ENCODE measurements at regions not wholly inside any gene's neighbourhood (a gene's known extent, or its start where the extent isn't known, plus 50 kb on each side); places are given as distances from the start of the nearest gene placed in this dataset.

DNA sequence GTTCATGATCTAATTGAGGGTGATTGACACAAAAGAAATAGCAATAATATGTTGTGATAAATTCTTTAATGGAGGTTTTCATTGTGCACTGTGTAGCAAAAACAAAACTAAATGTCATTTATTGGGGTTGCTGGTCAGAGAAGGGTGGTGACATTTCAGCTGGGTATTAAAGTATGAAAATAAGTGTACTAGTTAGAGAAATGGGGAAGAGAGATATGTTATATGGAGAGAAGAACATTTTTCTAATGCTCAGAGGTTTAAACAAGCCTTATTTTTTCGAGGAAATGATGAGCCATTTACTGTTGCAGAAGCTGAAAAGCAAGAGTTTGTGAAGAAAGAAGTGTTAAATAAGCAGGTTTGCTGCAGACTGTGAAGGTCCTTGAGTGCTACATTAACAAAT is 142.7 kb upstream of the PAQR3 start:
- no peak overlapping the region for H3K4me3 ChIP-seq (ENCODE audit: low read length)
- no peaks in the 10 kb centered on the region for H3F3A ChIP-seq (ENCODE audit: insufficient read depth, low read length, poor library complexity, severe bottlenecking)
- no peaks in the 10 kb centered on the region for H3K9me2 ChIP-seq (ENCODE audit: insufficient read depth, low read length)
- no peak overlapping the region for H3K27ac ChIP-seq (ENCODE audit: low read length)
- H3K27me3 ChIP-seq (ENCODE audit: insufficient read depth, low read depth, low read length), result no peaks in the 10 kb centered on the region
- H4K20me1 ChIP-seq (ENCODE audit: insufficient read depth), result no peaks in the 10 kb centered on the region
- no peak overlapping the region for H3K4me2 ChIP-seq (ENCODE audit: low read length)
- no peak overlapping the region for H3K9ac ChIP-seq (ENCODE audit: low read length)
- H3K79me2 ChIP-seq (replicated peaks; ENCODE audit: insufficient read depth, low read length), result no peaks in the 10 kb centered on the region
- no peaks in the 10 kb centered on the region for H3K9me3 ChIP-seq (ENCODE audit: low read length)
- H3K36me3 ChIP-seq (ENCODE audit: insufficient read depth, low read length), result no peaks in the 10 kb centered on the region
- H2AFZ ChIP-seq (ENCODE audit: low read depth, low read length), result no peak overlapping the region
- TF ChIP-seq, protein P1, sequence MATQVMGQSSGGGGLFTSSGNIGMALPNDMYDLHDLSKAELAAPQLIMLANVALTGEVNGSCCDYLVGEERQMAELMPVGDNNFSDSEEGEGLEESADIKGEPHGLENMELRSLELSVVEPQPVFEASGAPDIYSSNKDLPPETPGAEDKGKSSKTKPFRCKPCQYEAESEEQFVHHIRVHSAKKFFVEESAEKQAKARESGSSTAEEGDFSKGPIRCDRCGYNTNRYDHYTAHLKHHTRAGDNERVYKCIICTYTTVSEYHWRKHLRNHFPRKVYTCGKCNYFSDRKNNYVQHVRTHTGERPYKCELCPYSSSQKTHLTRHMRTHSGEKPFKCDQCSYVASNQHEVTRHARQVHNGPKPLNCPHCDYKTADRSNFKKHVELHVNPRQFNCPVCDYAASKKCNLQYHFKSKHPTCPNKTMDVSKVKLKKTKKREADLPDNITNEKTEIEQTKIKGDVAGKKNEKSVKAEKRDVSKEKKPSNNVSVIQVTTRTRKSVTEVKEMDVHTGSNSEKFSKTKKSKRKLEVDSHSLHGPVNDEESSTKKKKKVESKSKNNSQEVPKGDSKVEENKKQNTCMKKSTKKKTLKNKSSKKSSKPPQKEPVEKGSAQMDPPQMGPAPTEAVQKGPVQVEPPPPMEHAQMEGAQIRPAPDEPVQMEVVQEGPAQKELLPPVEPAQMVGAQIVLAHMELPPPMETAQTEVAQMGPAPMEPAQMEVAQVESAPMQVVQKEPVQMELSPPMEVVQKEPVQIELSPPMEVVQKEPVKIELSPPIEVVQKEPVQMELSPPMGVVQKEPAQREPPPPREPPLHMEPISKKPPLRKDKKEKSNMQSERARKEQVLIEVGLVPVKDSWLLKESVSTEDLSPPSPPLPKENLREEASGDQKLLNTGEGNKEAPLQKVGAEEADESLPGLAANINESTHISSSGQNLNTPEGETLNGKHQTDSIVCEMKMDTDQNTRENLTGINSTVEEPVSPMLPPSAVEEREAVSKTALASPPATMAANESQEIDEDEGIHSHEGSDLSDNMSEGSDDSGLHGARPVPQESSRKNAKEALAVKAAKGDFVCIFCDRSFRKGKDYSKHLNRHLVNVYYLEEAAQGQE (IDR thresholded peaks at IDR 0.05; ENCODE audit: borderline replicate concordance), result no peak
- TF ChIP-seq RAD21 (conservative IDR thresholded peaks at IDR 0.05) (no peak), EZH2 (IDR thresholded peaks at IDR 0.05; ENCODE audit: borderline replicate concordance, insufficient read depth, low read length, poor library complexity, severe bottlenecking) (no peak), TAF1 (IDR thresholded peaks at IDR 0.05; ENCODE audit: low read depth) (no peak), MXI1 (conservative IDR thresholded peaks at IDR 0.05; ENCODE audit: poor library complexity, severe bottlenecking) (no peak)

DNA sequence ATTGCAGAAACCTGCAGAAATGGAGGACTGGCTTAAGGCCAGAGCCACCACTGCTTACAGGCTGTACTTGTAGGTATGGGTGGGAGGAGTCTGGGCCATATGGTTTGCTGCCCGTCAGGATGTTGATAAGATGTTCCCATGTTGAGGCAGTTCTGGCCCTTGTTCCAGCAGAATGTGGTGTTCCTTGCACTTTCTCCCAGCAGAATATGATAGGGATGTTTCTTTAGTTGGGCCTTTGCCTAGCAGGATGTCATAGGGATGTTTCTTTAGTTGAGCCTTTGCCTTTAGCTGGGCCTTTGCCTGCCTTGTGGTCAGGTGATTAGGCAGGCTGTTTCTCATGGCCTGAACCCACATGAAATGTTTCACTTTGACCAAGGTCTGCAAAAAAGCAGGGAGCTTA is 139.1 kb upstream of the PAQR3 start:
- no peaks in the 10 kb centered on the region for H3K9me2 ChIP-seq (ENCODE audit: insufficient read depth, low read length)
- no peaks in the 10 kb centered on the region for H3K79me2 ChIP-seq (replicated peaks; ENCODE audit: insufficient read depth, low read length)
- no peaks in the 10 kb centered on the region for H3K9me3 ChIP-seq (ENCODE audit: low read length)
- H3K4me2 ChIP-seq (ENCODE audit: low read length), result no peak overlapping the region
- no peak overlapping the region for H3K4me3 ChIP-seq (ENCODE audit: low read length)
- H3F3A ChIP-seq (ENCODE audit: insufficient read depth, low read length, poor library complexity, severe bottlenecking), result no peaks in the 10 kb centered on the region
- no peaks in the 10 kb centered on the region for H3K27me3 ChIP-seq (ENCODE audit: insufficient read depth, low read depth, low read length)
- no peaks in the 10 kb centered on the region for H4K20me1 ChIP-seq (ENCODE audit: insufficient read depth)
- no peak for TF ChIP-seq SMC3 (conservative IDR thresholded peaks at IDR 0.05; ENCODE audit: poor library complexity)
- TF ChIP-seq EZH2 (IDR thresholded peaks at IDR 0.05; ENCODE audit: borderline replicate concordance, insufficient read depth, low read length, poor library complexity, severe bottlenecking), result no peak
- TF ChIP-seq MXI1 (conservative IDR thresholded peaks at IDR 0.05; ENCODE audit: poor library complexity, severe bottlenecking), result no peak
- TF ChIP-seq, protein P2, sequence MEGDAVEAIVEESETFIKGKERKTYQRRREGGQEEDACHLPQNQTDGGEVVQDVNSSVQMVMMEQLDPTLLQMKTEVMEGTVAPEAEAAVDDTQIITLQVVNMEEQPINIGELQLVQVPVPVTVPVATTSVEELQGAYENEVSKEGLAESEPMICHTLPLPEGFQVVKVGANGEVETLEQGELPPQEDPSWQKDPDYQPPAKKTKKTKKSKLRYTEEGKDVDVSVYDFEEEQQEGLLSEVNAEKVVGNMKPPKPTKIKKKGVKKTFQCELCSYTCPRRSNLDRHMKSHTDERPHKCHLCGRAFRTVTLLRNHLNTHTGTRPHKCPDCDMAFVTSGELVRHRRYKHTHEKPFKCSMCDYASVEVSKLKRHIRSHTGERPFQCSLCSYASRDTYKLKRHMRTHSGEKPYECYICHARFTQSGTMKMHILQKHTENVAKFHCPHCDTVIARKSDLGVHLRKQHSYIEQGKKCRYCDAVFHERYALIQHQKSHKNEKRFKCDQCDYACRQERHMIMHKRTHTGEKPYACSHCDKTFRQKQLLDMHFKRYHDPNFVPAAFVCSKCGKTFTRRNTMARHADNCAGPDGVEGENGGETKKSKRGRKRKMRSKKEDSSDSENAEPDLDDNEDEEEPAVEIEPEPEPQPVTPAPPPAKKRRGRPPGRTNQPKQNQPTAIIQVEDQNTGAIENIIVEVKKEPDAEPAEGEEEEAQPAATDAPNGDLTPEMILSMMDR (IDR thresholded peaks at IDR 0.05; ENCODE audit: poor library complexity, severe bottlenecking), result no peak
- no peaks in the 10 kb centered on the region for H3K36me3 ChIP-seq (ENCODE audit: insufficient read depth, low read length)
- no peak overlapping the region for H3K9ac ChIP-seq (ENCODE audit: low read length)
- no peak overlapping the region for H3K27ac ChIP-seq (ENCODE audit: low read length)
- no peak overlapping the region for H2AFZ ChIP-seq (ENCODE audit: low read depth, low read length)

DNA sequence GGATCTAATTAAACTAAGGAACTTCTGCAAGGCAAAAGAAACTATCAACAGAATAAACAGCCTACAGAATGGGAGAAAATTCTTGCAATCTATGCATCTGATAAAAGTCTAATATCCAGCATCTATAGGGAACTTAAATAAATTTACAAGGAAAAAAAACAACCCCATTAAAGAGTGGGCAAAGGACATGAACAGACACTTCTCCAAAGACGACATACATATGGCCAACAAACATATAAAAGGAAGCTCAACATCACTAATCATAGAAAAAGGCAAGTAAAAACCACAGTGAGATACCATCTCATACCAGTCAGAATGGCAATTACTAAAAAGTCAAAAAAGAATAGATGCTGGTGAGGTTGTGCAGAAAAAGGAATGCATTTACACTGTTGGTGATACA is 134.8 kb upstream of the PAQR3 start:
- Histone ChIP-seq H3K4me3 (ENCODE audit: low read length) (no peak overlapping the region), H3K79me2 (replicated peaks; ENCODE audit: insufficient read depth, low read length) (no peaks in the 10 kb centered on the region)

More for the DNA sequence above, 134.8 kb upstream of the PAQR3 start:
- no peak overlapping the region for H3K27ac ChIP-seq (ENCODE audit: low read length)
- TF ChIP-seq POLR2AphosphoS5 (IDR thresholded peaks at IDR 0.05) (no peak), EP300 (conservative IDR thresholded peaks at IDR 0.05; ENCODE audit: poor library complexity, severe bottlenecking) (no peak), SMC3 (conservative IDR thresholded peaks at IDR 0.05; ENCODE audit: poor library complexity) (no peak)
- TF ChIP-seq, protein P1 (IDR thresholded peaks at IDR 0.05; ENCODE audit: borderline replicate concordance), result no peak
- TF ChIP-seq, protein P2 (IDR thresholded peaks at IDR 0.05; ENCODE audit: poor library complexity, severe bottlenecking), result no peak
- H3K4me2 ChIP-seq (ENCODE audit: low read length), result no peak overlapping the region
- H3K27me3 ChIP-seq (ENCODE audit: insufficient read depth, low read depth, low read length), result no peaks in the 10 kb centered on the region
- no peaks in the 10 kb centered on the region for H3F3A ChIP-seq (ENCODE audit: insufficient read depth, low read length, poor library complexity, severe bottlenecking)
- H3K9ac ChIP-seq (ENCODE audit: low read length), result no peak overlapping the region
- H4K20me1 ChIP-seq (ENCODE audit: insufficient read depth), result no peaks in the 10 kb centered on the region
- no peak overlapping the region for H2AFZ ChIP-seq (ENCODE audit: low read depth, low read length)
- no peaks in the 10 kb centered on the region for H3K9me3 ChIP-seq (ENCODE audit: low read length)
- no peaks in the 10 kb centered on the region for H3K9me2 ChIP-seq (ENCODE audit: insufficient read depth, low read length)
- H3K36me3 ChIP-seq (ENCODE audit: insufficient read depth, low read length), result no peaks in the 10 kb centered on the region
